CMK (cell line): ENCODE measurements at regions not wholly inside any gene's neighbourhood (a gene's known extent, or its start where the extent isn't known, plus 50 kb on each side); places are given as distances from the start of the nearest gene placed in this dataset.
A peak's percentile ranks its signal among the peaks of the same experiment; 100 is the strongest.

Experiments
- DNase-seq: peaks from one replicate; pipeline ENCODE4 v3.0.0-alpha.2; 2010; ENCODE audit warnings: low read depth

DNA sequence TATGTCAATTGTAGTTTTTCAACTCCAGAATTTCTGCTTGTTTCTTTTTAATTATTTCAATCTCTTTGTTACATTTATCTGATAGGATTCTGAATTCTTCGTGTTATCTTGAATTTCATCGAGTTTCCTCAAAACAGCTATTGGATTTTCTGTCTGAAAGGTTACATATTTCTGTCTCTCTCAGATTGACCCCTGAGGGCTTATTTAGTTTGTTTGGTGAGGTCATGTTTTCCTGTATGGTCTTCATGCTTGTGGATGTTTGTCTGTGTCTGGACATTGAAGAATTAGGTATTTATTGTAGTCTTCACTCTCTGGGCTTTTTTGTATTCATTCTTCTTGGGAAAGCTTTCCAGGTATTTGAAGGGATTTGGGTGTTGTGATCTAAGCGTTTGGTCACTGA lies 85.6 kb downstream of the SNAPC1 start:
- no peak for DNase-seq

DNA sequence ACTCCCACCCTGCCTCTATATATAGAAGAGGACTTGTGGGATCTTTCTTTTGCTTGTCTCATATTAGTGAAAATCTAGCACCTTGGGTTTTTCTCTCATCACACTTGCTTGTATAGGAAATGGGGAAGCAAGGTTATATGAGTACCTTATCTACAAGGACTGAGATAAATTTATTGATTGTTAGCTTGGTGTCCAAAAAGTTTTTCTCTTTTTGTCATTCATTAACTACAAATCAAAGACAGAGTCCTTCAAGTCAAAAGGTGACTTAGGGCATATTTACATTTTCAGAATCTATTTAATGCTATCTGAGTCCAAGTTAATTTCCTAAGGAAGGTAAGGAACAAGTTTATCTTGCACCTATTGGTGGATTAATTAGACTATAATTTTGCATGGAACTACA lies 92.7 kb downstream of the SNAPC1 start:
- no peak for DNase-seq

DNA sequence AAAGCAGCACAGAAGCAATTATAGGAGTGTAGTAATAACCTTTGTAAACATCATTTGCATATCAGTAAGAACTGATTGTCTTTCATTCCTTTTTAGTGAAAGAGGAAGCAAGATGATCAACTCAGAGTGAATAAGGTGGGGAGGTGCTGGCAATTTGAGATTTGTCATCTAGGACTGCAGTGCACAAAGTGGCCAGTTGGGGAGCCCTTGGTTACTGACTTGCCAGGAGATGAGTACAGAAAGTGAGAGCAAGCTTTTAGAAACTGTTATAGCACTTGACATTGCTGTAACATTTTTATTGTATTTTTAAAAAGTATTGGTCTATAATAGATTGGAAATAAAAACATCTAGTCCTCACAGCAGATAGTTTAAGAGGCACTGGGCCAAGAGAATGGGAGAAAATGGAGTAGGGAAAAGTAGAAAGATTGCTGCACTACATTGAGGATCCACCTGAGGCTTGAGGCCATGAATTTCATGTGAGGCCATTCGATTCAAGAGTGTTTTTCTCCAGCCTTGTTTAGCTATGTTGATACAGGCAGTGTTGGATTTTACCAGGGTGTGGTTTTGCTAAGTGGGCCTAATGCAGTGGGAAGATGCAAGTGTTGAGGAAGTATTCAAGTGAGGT lies 98.2 kb downstream of the SNAPC1 start:
- peak; percentile 4 for DNase-seq

- DNase-seq, result no peak
These were observed 99.2 kb downstream of the SNAPC1 start for GRCh38 chr14:61861320-61861865.

DNA sequence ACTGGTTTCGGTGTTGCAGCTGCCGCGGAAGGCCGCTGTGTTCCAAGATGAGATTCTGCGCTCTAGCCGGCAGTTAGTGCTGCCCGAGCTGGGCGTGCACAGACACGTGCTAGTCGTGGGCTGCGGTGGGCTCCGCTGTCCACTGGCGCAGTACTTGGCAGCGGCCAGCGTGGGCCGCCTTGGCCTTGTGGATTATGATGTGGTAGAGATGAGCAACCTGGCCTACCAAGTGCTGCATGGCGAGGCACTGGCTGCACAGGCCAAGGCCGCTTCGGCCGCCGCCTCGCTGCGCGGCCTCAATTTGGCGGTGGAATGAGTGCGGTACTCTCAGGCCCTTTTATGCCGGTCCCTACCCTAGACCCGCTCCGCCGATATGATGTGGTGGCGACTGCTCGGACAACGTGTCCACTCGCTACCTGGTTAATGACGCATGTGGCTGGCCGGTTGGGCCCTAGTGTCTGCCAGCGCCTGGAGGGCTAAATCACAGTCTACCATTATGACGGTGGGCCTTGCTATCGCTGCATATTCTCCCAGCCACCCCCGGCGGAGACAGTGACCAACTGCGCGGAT lies 102.2 kb downstream of the SNAPC1 start:
- DNase-seq, result no peak

- no peak for DNase-seq
These were observed 105.0 kb downstream of the SNAPC1 start for GRCh38 chr14:61866932-61867920.

GRCh38 chr14:61868846-61869245 lies 106.6 kb downstream of the SNAPC1 start:
- no peak for DNase-seq

DNA sequence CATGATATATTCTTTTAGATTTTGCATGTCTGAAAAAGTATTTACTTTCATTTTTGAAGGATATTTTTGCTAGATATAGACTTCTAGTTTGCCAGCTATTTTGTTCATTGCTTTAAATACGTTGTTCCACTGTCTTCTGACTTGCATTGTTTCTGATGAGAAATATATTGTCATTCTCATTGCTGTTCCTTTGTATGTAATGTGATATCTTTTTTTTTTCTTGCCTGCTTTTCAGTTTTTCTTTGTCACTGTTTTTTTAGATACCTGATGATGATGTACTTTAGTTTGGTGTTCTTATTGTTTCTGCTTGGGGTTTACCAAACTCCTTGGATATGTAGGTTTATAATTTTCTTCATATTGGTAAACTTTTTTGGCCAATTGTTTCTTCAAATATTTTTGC lies 107.9 kb downstream of the SNAPC1 start:
- DNase-seq, result no peak

DNA sequence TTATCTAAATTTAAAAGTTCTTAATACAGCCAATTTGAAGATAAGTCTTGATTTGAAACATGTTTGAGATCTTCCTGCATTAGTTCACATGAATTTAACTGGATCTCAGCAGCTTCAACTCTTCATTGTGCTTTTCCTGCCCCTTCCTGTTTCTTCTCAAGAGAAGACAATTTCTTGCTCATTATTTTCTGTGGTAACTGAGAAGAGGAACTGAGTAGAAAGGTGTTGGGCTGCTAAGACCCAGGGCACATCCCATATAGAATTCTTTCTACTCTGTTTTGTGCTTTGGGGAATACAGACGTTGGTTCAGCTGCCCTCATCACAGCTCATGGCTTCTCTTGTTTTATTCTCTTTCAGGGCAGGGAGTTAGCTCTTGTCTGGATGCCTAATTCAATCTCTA lies 110.2 kb downstream of the SNAPC1 start:
- no peak for DNase-seq

DNA sequence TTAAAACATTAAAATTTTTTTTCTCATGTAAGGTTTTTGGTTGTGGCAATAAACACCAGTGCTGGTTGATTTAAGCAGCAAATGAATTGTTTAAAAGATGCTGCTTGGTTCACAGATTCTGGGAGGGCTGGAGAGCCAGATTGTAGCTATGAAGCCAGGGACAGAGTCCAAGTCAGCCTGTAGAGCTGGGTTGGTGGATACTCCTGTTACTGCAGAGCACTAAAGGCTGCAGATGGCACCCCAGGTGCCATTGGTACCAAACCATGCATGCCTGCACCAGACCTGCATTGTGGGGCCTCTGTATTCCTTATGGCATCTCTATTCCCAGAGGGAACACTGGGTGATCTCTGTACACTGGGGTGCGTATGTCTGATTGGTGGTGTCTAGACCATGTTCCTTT lies 113.3 kb downstream of the SNAPC1 start:
- DNase-seq, result no peak

DNA sequence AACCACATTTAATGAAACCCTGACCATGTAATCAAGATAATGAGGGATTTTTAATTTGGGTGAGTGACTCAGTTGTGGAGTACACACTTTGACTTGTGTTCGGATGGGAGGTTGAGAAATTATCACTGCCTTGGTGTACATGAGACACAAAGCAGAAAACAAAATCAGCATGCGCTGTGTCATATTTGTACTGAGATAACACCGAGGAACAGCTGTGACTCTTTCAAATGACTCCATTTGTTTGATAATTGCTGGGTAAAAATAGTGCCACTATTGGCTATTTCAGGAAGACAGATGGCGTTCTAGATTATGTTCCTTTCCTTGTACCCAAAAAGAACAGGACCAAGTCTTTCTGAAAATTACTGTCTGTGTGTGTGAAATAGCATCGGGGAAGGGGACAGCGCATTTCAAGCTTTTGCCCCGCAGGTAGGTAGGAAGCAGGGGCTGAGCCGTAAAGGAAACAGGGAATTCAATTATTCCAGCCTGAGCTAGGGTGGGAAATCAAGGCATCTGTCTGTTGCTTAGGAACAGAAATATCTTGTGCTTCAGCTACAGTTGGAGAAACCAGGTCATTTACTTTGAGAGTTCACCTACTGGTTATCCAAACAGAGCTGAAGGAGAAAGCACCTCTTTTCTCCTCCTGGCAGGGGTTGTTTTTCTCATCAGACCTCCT lies 114.3 kb downstream of the SNAPC1 start:
- DNase-seq, result no peak

DNA sequence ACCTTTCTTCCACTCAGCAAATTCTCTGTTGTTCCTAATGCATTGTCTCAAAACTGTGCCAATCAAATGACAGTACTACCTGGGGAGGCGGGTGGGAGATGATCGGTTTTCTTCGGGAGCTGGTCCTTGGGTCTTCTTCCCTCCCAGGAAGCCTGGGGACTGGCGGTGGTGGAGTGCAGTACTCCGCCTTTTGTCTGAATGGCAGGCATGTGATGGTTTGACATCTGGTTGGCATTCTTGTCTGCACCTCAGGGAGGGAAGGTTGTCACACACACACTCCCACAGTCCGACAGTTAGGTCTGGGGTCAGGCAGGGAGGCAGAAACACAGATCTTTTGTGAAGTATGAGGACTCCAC lies 114.8 kb downstream of the SNAPC1 start:
- no peak for DNase-seq

GRCh38 chr14:61877768-61878167 lies 115.5 kb downstream of the SNAPC1 start:
- DNase-seq, result no peak

- DNase-seq, result no peak
These were observed 116.7 kb downstream of the SNAPC1 start for GRCh38 chr14:61878931-61879330.

DNA sequence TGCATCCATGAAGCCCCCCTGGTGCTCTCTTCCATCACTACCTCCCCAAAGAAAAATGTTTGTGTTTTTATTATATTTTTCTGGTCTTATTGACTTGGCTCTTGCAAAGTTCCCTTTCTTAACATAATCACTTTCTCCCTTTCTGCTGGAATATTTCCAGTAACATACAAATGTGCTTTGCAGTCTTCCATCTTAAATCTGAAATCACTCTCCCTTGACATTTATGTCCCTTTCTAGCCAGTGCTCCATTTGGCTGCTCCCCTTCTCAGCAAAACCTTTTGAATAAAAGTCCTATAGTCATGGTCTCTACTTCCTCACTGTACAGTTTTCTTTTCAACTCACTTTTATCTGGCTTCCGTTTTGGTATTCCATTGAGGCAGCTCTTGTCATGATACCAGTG lies 118.8 kb downstream of the SNAPC1 start:
- no peak for DNase-seq

GRCh38 chr14:61884711-61885110 lies 122.5 kb downstream of the SNAPC1 start:
- DNase-seq, result no peak

- DNase-seq, result no peak
These were observed 123.2 kb downstream of the SNAPC1 start for GRCh38 chr14:61885203-61885961.

DNA sequence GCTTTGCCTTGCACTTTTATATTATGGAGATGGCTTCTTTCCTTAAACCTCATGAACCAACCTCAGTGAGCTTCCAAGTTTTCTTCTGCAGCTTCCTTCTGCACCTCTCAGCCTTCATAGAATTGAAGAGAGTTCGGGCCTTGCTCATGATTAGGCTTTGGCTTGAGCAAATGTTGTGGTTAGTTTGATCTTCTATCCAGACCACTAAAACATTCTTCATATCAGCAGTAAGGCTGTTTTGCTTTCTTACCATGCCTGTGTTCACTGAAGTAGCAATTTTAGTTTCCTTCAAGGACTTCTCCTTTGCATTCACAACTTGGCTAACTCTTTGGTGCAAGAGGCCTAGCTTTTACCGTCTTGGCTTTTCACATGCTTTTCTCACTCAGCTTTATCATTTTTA lies 125.4 kb downstream of the SNAPC1 start:
- DNase-seq, result no peak

- DNase-seq, result no peak
These were observed 127.7 kb downstream of the SNAPC1 start for GRCh38 chr14:61889914-61890351.

DNA sequence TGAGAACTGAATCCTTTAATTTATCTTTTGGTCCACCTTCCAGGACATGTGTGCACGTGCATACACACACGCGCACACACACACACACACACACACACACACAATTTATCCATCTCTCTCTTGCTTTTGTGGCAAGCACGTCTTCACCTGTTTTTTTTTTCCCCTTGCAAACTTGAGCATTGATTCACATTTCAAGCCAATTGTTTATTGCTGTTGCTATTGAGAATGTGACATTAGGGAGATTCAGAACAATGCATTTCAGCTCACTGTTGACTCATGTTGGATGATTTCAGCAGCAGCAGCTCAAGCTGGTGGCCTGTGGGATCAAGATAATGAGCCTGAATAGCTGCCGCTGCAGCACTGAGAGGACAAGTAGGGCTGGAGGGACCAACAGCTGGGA lies 128.9 kb downstream of the SNAPC1 start:
- no peak for DNase-seq

GRCh38 chr14:61891810-61892209 lies 129.6 kb downstream of the SNAPC1 start:
- no peak for DNase-seq
